Transverse colon (tissue), 4 donors: ENCODE measurements at regions not wholly inside any gene's neighbourhood (a gene's known extent, or its start where the extent isn't known, plus 50 kb on each side); places are given as distances from the start of the nearest gene placed in this dataset.

Source experiments
- DNase-seq: peaks from one replicate; pipeline ENCODE4 v3.0.0-alpha.2; 2019
- H3K27ac ChIP-seq, 4 donors: fragments of 200-600 bp; sonication (generic); 2 replicates each; pipeline ENCODE4 v1.5.1; 2016 to 2018; ENCODE audit warnings: inconsistent platforms in 4 of 4
- H3K27me3 ChIP-seq: fragments of 200-600 bp; sonication (generic); 2 replicates; pipeline ENCODE4 v1.5.1; 2017; ENCODE audit warnings: inconsistent platforms
- H3K36me3 ChIP-seq, 4 donors: fragments of 200-600 bp; sonication (generic); 2 replicates each; pipeline ENCODE4 v1.5.1; 2017 to 2019; ENCODE audit warnings: inconsistent platforms in 4 of 4
- H3K4me1 ChIP-seq, 4 donors: fragments of 200-600 bp; sonication (generic); 2 replicates each; pipeline ENCODE4 v1.5.1; 2017 to 2020; ENCODE audit warnings: inconsistent platforms in 4 of 4
- H3K4me3 ChIP-seq, 4 donors: fragments of 200-600 bp; sonication (generic); 1 replicate in 1 of 4; 2 replicates in 3 of 4; pipeline versions ENCODE4 v1.5.1 to v1.6.1; 2017 to 2019; ENCODE audit warnings: inconsistent platforms in 4 of 4
- H3K9me3 ChIP-seq, 2 donors: fragments of 200-600 bp; sonication (generic); 2 replicates each; pipeline ENCODE4 v1.5.1; 2017 to 2019; ENCODE audit warnings: inconsistent platforms in 2 of 2
- EP300 ChIP-seq: sonication (generic); formaldehyde crosslinking; IDR thresholded peaks from one replicate; pipeline ENCODE4 v1.6.1; 2017; ENCODE audit warnings: antibody characterized with exemption, low read depth
- POLR2A ChIP-seq: fragments of 450-650 bp; IDR thresholded peaks from one replicate; pipeline ENCODE4 v1.6.1; 2016; ENCODE audit warnings: antibody characterized with exemption, mild to moderate bottlenecking, moderate library complexity
- POLR2AphosphoS5 ChIP-seq, 3 donors: sonication (generic); formaldehyde crosslinking; IDR thresholded peaks; one replicate each; pipeline ENCODE4 v1.6.1; 2016; ENCODE audit warnings: antibody characterized with exemption in 3 of 3
- WGBS, 2 donors: methylation state at CpG; one replicate each; pipeline ENCODE4 v1.1.5; 2018; ENCODE audit warnings: low coverage in 1 of 2; 5-methylcytosine and 5-hydroxymethylcytosine counted together
- in situ Hi-C, 4 donors: fragments of 200-750 bp; cut with MboI; loops; one replicate each; pipeline versions ENCODE4 v1.15.0 to v1.15.1; 2017; ENCODE audit warnings: low sequenced_read_pairs in 3 of 4, low pct_ligation_motif_present in 1 of 4, low pct_unique_long_range_greater_than_20kb in 1 of 4
- intact Hi-C: fragments of 100-400 bp; cut with DNase I; formaldehyde crosslinking; loops from one replicate; pipeline ENCODE4 v1.15.1; 2023; ENCODE audit warnings: low total_unique reads
- TF ChIP-seq, protein P1 (sequence below), 5 experiments: fragments of 200-600 bp in 3 of 5; fragments of 450-650 bp in 2 of 5; sonication (generic) in 3 of 5; IDR thresholded peaks; 1 replicate in 2 of 5; 2 replicates in 3 of 5; pipeline ENCODE4 v1.5.1; 2016 to 2017; ENCODE audit warnings: antibody characterized with exemption in 5 of 5, inconsistent platforms in 3 of 5, mild to moderate bottlenecking in 2 of 5, moderate library complexity in 1 of 5

DNA sequence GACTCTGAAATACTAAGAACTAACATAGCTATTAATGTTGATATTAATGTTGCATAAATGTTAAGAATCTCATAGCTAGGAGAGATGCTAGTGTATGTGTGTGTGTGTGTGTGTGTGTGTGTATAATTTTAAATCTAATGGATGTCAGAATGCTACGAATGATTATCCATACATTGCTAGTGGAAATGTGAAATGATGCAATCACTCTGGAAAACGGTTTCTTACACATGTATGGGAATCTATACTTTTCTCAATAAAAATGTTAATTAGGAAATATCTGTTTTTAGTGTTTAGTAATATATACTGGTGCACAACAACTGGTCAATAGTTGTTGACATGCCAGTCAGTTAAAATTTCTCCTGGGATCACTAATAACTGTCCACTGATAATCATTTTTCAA is 908.8 kb upstream of the POU3F3 start:
- Histone ChIP-seq H3K4me3 (no peak overlapping the region), H3K36me3 (no peaks in the 10 kb centered on the region), H3K27ac (no peak overlapping the region), H3K4me1 (no peaks in the 10 kb centered on the region), H3K9me3 (peaks cover 3% of the 10 kb centered on the region in 2 donors), H3K27me3 (no peaks in the 10 kb centered on the region)
- TF ChIP-seq, protein P1, sequence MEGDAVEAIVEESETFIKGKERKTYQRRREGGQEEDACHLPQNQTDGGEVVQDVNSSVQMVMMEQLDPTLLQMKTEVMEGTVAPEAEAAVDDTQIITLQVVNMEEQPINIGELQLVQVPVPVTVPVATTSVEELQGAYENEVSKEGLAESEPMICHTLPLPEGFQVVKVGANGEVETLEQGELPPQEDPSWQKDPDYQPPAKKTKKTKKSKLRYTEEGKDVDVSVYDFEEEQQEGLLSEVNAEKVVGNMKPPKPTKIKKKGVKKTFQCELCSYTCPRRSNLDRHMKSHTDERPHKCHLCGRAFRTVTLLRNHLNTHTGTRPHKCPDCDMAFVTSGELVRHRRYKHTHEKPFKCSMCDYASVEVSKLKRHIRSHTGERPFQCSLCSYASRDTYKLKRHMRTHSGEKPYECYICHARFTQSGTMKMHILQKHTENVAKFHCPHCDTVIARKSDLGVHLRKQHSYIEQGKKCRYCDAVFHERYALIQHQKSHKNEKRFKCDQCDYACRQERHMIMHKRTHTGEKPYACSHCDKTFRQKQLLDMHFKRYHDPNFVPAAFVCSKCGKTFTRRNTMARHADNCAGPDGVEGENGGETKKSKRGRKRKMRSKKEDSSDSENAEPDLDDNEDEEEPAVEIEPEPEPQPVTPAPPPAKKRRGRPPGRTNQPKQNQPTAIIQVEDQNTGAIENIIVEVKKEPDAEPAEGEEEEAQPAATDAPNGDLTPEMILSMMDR (IDR thresholded peaks at IDR 0.05): no peak
- TF ChIP-seq POLR2A (no peak), EP300 (no peak), POLR2AphosphoS5 (IDR thresholded peaks at IDR 0.05) (no peak)
- in situ Hi-C loops: no loop called here
- DNase-seq: no peak
- 71 to 88% methylated on average over 2 of the region's 2 CpGs for WGBS, 2 donors
- intact Hi-C loops: no loop called here

DNA sequence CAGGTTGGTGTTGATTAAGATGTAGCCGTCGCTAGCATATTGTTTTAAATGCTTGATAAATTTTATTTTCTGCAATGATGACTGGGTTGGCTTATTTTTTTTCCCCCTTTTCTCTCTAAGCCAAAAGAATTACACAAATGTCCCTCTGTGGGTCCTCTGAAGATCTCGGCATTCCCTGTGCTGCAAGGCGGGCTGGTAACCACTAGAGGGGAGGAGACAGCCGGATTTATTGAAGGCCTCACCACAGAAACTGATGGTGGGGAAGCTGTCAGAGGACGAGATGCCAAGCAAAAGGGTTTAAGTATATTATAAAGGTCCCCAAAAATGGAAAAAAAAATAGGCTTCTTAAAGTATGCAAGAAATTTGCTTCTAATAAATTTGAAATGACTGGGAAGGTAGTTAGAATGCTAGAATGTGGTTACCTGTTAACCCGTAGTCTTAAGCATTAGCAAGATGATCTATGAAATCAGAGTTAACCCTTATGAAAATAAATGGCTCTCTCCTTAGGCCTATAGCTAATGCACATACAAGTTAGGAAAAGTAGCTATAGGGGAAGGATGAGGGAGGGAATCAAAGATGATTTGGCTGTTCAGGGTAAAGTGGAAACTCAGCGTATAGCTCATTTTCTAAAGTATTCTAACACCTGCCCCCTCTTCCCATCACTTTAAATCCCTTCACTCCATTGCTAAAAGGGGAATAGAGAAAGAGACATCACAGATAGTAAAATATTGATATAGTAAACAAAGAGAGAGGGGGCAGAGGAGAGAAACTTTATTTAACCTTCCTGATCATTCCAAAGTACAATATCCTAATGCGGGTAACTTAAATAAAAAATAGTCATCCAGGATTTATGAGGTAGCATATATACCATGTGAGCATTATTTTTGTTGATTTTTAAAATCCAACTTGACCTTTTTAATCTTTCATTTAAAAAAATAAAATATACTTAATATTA is 894.5 kb upstream of the POU3F3 start:
- 41 to 61% methylated on average over 6 to 9 of the region's 9 CpGs for WGBS, 2 donors

DNA sequence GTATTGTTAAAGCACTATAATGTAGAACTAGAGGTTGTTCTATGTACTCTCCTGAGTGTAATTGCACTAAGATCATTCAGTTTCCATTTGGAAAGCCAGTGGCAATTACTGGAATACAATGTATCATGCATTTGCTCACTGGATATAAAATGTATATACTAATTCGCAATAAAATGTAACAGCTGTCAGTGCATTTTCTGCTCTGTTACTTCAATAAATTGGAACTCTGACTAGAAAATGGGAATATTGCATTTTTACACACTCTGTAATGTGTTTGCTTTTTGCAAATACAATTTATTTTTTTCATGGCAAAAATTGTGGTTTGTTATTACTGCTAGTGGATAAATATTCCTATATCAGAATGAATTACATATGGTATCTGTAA is 893.8 kb upstream of the POU3F3 start:
- WGBS, 2 donors: 72 to 89% methylated on average over 1 of the region's 1 CpG
- Histone ChIP-seq H3K27ac (no peak overlapping the region), H3K4me3 (no peak overlapping the region), H3K27me3 (no peaks in the 10 kb centered on the region), H3K9me3 (no peaks in the 10 kb centered on the region), H3K4me1 (no peaks in the 10 kb centered on the region), H3K36me3 (no peaks in the 10 kb centered on the region)
- in situ Hi-C loops: no loop called here
- DNase-seq: no peak
- intact Hi-C loops: no loop called here
- TF ChIP-seq POLR2AphosphoS5 (IDR thresholded peaks at IDR 0.05) (no peak), EP300 (no peak), POLR2A (no peak)
- TF ChIP-seq, protein P1 (IDR thresholded peaks at IDR 0.05): no peak

More for the DNA sequence above, 894.5 kb upstream of the POU3F3 start:
- in situ Hi-C loops: no loop called here
- Histone ChIP-seq H3K4me1 (no peaks in the 10 kb centered on the region), H3K36me3 (no peaks in the 10 kb centered on the region), H3K4me3 (no peak overlapping the region), H3K27ac (no peak overlapping the region), H3K9me3 (no peaks in the 10 kb centered on the region), H3K27me3 (no peaks in the 10 kb centered on the region)
- TF ChIP-seq, protein P1 (IDR thresholded peaks at IDR 0.05): peak; percentile 26 to 41 (median 27)
- no peak for TF ChIP-seq EP300
- TF ChIP-seq POLR2AphosphoS5 (IDR thresholded peaks at IDR 0.05): no peak
- TF ChIP-seq POLR2A: no peak
- peak; percentile 10 for DNase-seq
- intact Hi-C loops: no loop called here

DNA sequence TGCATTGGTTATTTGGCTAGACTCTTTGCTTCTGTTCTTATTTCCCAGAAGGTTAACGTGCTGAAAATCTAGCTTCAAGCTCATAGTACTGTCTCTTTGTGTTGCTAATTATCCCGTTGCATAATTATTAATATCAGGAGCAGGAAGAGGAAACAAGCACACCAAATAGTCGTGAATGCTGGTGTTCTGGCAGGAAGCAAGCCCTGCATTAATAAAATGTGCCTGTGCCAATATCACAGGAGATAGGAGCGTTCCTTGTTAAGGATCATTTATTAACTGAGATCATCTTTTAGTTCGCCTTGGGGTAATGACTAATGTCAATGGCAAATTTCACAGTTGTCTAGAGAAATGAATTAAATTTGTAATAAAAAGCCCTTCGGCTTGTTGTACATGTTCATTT is 893.0 kb upstream of the POU3F3 start:
- in situ Hi-C loops: no loop called here

More for the DNA sequence above, 893.0 kb upstream of the POU3F3 start:
- intact Hi-C loops: no loop called here
- H3K4me3 ChIP-seq: no peak overlapping the region
- no peak overlapping the region for H3K27ac ChIP-seq
- no peaks in the 10 kb centered on the region for H3K36me3 ChIP-seq
- H3K9me3 ChIP-seq: no peaks in the 10 kb centered on the region
- no peak for DNase-seq
- H3K27me3 ChIP-seq: no peaks in the 10 kb centered on the region
- TF ChIP-seq, protein P1 (IDR thresholded peaks at IDR 0.05): no peak
- TF ChIP-seq POLR2AphosphoS5 (IDR thresholded peaks at IDR 0.05) (no peak), POLR2A (no peak), EP300 (no peak)
- H3K4me1 ChIP-seq: no peaks in the 10 kb centered on the region
- WGBS, 2 donors: 62 to 73% methylated on average over 5 to 6 of the region's 6 CpGs
